Right lobe of liver (tissue), 6 donors: ENCODE measurements at regions not wholly inside any gene's neighbourhood (a gene's known extent, or its start where the extent isn't known, plus 50 kb on each side); places are given as distances from the start of the nearest gene placed in this dataset.

Experiments
- ATAC-seq, 4 donors: fragments of 200-7000 bp; cut with Tn5 transposase; one replicate each; pipeline ENCODE4 v1.9.1; 2020; ENCODE audit warnings: mild to moderate bottlenecking in 4 of 4, moderate library complexity in 4 of 4
- DNase-seq, 3 donors: peaks; one replicate each; pipeline ENCODE4 v3.0.0-alpha.2; 2020
- H3K27ac ChIP-seq, 3 donors: fragments of 200-600 bp; one replicate each; pipeline ENCODE4 v1.8.0; 2022
- H3K27me3 ChIP-seq, 2 donors: fragments of 200-600 bp; one replicate each; pipeline ENCODE4 v1.8.0; 2022
- H3K36me3 ChIP-seq, 4 donors: fragments of 200-600 bp; sonication (generic) in 1 of 4; one replicate each; pipeline versions ENCODE4 v1.5.1 to v1.8.0; 2017 to 2022; ENCODE audit warnings: control low read depth in 1 of 4
- H3K4me1 ChIP-seq, 4 donors: fragments of 200-600 bp; sonication (generic) in 1 of 4; one replicate each; pipeline versions ENCODE4 v1.5.1 to v1.8.0; 2017 to 2022; ENCODE audit warnings: control low read depth in 1 of 4
- H3K4me3 ChIP-seq, 3 donors: fragments of 200-600 bp; one replicate each; pipeline ENCODE4 v1.8.0; 2022
- H3K9me3 ChIP-seq, 4 donors: fragments of 200-600 bp; sonication (generic) in 1 of 4; one replicate each; pipeline versions ENCODE4 v1.5.1 to v1.8.0; 2017 to 2022; ENCODE audit warnings: control low read depth in 1 of 4
- POLR2A ChIP-seq: fragments of 450-650 bp; IDR thresholded peaks from one replicate; pipeline ENCODE4 v1.6.1; 2017; ENCODE audit warnings: antibody characterized with exemption, mild to moderate bottlenecking
- WGBS: methylation state at CpG from one replicate; pipeline ENCODE4 v1.1.6; 2018; ENCODE audit warnings: low coverage, low lambda C conversion rate; ENCODE audit not compliant: insufficient coverage; ENCODE audit errors: missing lambda C conversion rate; 5-methylcytosine and 5-hydroxymethylcytosine counted together
- intact Hi-C, 2 donors: fragments of 100-400 bp; cut with DNase I; formaldehyde crosslinking; loops; one replicate each; pipeline versions ENCODE4 v1.11.2 to v1.14.1; 2022
- TF ChIP-seq, protein P1 (sequence below), 4 donors: fragments of 200-600 bp in 3 of 4; fragments of 450-650 bp in 1 of 4; IDR thresholded peaks; one replicate each; pipeline versions ENCODE4 v1.5.1 to v1.8.0; 2016 to 2022; ENCODE audit warnings: antibody characterized with exemption in 4 of 4, mild to moderate bottlenecking in 2 of 4
- donor health status: DM: no; HTN: yes; CAD: no.
- donor health status: DM: no; HTN: no; CAD: no.
- donor health status: DM: no; HTN: no; CAD: no.
- donor health status: DM: no; HTN: yes; CAD: no.
- donor health status: DM: no; HTN: yes; CAD: no.

DNA sequence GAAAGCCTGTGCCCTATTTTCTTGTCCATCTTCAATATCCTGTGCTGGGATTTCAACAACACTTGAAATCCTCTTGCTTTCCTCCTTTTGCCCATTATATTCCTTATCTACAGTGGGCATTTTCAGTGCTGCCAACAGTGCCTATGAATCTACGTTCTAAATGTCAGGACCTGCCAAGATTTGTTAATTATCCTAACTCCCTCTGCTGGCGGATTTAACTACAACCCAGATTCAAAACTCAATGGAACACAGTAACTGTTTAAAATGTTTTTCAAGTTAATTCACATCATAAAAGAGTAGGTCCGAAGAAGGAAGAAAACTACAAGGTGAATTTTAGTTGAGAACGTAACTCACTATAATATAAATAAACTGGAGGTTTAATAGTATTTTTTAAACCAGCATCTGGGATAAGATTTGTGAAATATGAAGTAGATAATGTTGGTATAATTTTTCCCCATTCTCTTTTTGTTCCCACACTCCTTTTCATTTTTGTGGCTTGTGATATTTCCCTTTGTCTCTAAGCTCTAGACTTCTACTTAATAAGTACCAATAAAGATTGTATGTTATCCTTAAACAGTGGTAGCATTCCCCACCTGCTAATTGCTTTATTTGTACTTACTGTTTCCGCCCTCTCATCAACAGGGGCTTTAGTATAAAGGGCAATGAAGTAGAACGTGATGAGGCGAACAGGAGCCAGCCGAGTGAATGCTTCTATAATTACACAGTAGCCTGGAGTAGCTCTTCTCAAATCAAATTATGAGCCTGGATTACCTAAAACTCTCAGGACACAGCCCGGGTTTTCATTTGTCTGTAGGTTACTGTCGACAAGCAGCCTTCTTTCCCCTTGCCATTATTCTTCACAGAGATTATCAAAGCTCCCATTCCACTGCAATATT is 302.5 kb upstream of the ATP11B start:
- Histone ChIP-seq H3K4me1 (no peaks in the 10 kb centered on the region), H3K4me3 (no peak overlapping the region), H3K27me3 (no peaks in the 10 kb centered on the region), H3K36me3 (no peaks in the 10 kb centered on the region), H3K9me3 (no peaks in the 10 kb centered on the region), H3K27ac (no peak overlapping the region)
- intact Hi-C loops: no loop called here
- no peak for DNase-seq
- WGBS: 41% methylated on average over 8 of the region's 10 CpGs
- peak in 3 of 4 donors; percentile 56 to 71 (median 69) for ATAC-seq
- no peak for TF ChIP-seq POLR2A
- TF ChIP-seq, protein P1, sequence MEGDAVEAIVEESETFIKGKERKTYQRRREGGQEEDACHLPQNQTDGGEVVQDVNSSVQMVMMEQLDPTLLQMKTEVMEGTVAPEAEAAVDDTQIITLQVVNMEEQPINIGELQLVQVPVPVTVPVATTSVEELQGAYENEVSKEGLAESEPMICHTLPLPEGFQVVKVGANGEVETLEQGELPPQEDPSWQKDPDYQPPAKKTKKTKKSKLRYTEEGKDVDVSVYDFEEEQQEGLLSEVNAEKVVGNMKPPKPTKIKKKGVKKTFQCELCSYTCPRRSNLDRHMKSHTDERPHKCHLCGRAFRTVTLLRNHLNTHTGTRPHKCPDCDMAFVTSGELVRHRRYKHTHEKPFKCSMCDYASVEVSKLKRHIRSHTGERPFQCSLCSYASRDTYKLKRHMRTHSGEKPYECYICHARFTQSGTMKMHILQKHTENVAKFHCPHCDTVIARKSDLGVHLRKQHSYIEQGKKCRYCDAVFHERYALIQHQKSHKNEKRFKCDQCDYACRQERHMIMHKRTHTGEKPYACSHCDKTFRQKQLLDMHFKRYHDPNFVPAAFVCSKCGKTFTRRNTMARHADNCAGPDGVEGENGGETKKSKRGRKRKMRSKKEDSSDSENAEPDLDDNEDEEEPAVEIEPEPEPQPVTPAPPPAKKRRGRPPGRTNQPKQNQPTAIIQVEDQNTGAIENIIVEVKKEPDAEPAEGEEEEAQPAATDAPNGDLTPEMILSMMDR (IDR thresholded peaks at IDR 0.05): peak; percentile 26 to 51 (median 43)

DNA sequence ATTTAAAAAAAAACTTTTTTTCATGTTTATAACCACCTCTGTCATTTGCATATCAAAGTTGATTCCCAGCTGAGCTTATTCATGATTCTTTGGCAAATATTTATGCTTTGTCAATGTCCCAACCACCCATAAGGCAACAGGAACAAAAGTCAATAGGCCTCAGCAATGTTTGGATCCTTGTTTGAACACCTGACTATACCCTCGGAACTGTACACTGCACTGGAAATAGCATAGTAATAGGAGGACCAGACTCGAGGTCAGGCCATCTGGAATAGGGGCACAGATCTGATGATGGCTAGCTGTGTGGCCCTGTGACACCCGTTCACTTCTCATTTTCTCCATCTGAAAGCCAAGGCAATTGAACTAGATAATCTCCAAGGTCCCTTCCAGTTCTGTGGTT is 301.7 kb upstream of the ATP11B start:
- H3K36me3 ChIP-seq: no peaks in the 10 kb centered on the region
- TF ChIP-seq, protein P1 (IDR thresholded peaks at IDR 0.05): no peak
- TF ChIP-seq POLR2A: no peak
- 35% methylated on average over 2 of the region's 3 CpGs for WGBS
- no peaks in the 10 kb centered on the region for H3K9me3 ChIP-seq
- H3K27ac ChIP-seq: no peak overlapping the region
- no peak overlapping the region for H3K4me3 ChIP-seq
- DNase-seq: no peak
- intact Hi-C loops: no loop called here
- no peaks in the 10 kb centered on the region for H3K27me3 ChIP-seq
- ATAC-seq: peak in 2 of 4 donors; percentile 17 to 34
- no peaks in the 10 kb centered on the region for H3K4me1 ChIP-seq

DNA sequence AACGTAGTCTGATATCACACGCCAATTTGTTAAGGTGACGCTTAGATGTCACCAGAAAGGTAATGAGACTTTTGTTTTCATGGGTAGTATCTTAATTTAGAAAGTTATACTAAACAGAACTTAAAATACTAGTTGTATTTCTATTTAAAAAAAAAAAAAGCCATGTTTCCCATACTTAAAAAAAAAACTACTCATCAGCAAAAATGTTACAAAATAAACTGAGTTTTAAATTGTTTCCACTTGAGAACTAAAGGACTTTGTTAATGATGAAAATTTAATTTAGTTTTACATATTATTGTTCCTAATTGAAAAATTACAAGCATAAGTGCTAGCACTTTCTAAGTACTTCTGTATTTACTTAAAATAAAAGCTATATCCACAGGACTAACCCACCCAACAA is 300.8 kb upstream of the ATP11B start:
- Histone ChIP-seq H3K9me3 (no peaks in the 10 kb centered on the region), H3K27me3 (no peaks in the 10 kb centered on the region), H3K4me3 (no peak overlapping the region), H3K4me1 (no peaks in the 10 kb centered on the region), H3K36me3 (no peaks in the 10 kb centered on the region), H3K27ac (no peak overlapping the region)
- no peak for ATAC-seq
- DNase-seq: no peak
- TF ChIP-seq POLR2A: no peak
- TF ChIP-seq, protein P1 (IDR thresholded peaks at IDR 0.05): no peak
- 94% methylated on average over 3 of the region's 3 CpGs for WGBS
- intact Hi-C loops: no loop called here

- DNase-seq (no peak), ATAC-seq (no peak)
- no peak overlapping the region for H3K4me3 ChIP-seq
- no peaks in the 10 kb centered on the region for H3K9me3 ChIP-seq
- intact Hi-C loops: no loop called here
- no peak overlapping the region for H3K27ac ChIP-seq
- H3K27me3 ChIP-seq: no peaks in the 10 kb centered on the region
- H3K4me1 ChIP-seq: no peaks in the 10 kb centered on the region
- TF ChIP-seq, protein P1 (IDR thresholded peaks at IDR 0.05): no peak
- no peak for TF ChIP-seq POLR2A
- 49% methylated on average over 9 of the region's 10 CpGs for WGBS
- H3K36me3 ChIP-seq: no peaks in the 10 kb centered on the region
Measured at GRCh38 chr3:182500289-182500688, 293.0 kb upstream of the ATP11B start.
